ENCODE measurements at regions not wholly inside any gene's neighbourhood (a gene's known extent, or its start where the extent isn't known, plus 50 kb on each side); places are given as distances from the start of the nearest gene placed in this dataset.
"Not testable (repeated sequence)": the region's sequence is repeated elsewhere in the genome, so short reads cannot be mapped to it uniquely, and the experiment has no call there.

DNA sequence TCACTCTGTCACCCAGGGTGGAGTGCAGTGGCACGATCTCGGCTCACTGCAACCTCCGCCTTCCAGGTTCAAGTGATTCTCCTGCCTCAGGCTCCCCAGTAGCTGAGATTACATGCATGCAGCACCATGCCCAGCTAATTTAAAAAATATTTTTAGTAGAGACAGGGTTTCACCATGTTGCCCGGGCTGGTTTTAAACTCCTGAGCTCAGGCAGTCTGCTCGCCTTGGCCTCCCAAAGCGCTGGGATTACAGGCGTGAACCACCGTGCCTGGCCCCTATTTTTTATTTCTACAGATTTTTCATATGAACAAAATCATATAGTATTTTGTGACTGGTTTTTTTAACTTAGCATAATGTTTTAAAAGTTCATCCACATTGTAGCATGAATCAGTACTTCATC is 310.6 kb downstream of the RPS24 start:
- ATAC-seq (replicated peaks); H3K4me1 Mint-ChIP-seq; H3K36me3 Mint-ChIP-seq (ENCODE audit: low read depth); H3K4me3 Mint-ChIP-seq; H3K27me3 Mint-ChIP-seq; H3K9me3 Mint-ChIP-seq; H3K27ac Mint-ChIP-seq: not testable (repeated sequence)

DNA sequence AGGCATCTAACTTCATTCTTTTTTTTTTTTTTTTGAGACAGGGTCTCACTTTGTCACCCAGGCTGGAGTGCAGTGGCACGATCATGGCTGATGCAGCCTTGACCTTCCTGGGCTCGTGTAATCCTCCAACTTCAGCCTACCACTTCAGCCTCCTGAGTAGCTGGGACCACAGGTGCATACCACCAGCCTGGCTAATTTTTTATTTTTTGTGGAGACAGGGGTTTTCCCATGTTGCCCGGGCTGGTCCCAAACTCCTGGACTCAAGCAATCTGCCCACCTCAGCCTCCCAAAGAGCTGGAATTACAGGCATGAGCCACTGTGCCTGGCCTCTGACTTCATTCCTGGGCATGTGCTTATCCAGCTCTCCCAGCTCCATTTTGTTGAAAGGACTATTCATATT is 311.9 kb downstream of the RPS24 start:
- H3K36me3 Mint-ChIP-seq (ENCODE audit: low read depth); H3K27me3 Mint-ChIP-seq; H3K9me3 Mint-ChIP-seq; ATAC-seq (replicated peaks); H3K4me3 Mint-ChIP-seq; H3K27ac Mint-ChIP-seq; H3K4me1 Mint-ChIP-seq: not testable (repeated sequence)

DNA sequence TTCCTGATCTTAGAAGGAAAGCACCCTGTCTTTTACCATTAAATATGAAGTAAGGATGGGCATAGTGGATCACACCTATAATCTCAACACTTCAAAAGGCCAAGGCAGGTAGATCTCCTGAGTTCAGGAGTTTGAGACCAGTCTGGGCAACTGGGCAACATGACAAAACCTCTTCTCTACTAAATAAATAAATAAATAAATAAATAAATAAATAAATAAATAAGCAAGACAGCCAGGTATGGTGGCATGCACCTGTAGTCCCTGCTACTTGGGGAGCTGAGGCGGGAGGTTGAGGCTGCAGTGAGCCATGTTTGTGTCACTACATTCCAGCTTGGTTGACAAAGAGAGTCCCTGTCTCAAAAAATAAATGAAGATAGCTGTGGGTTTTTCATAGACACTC is 313.1 kb downstream of the RPS24 start:
- no peaks in the 10 kb centered on the region for H3K36me3 Mint-ChIP-seq (ENCODE audit: low read depth)
- peaks cover 9% of the 10 kb centered on the region for H3K27me3 Mint-ChIP-seq
- no peak overlapping the region for H3K4me3 Mint-ChIP-seq
- H3K4me1 Mint-ChIP-seq = no peaks in the 10 kb centered on the region
- H3K27ac Mint-ChIP-seq = no peak overlapping the region
- ATAC-seq (replicated peaks) = no peak
- no peaks in the 10 kb centered on the region for H3K9me3 Mint-ChIP-seq

DNA sequence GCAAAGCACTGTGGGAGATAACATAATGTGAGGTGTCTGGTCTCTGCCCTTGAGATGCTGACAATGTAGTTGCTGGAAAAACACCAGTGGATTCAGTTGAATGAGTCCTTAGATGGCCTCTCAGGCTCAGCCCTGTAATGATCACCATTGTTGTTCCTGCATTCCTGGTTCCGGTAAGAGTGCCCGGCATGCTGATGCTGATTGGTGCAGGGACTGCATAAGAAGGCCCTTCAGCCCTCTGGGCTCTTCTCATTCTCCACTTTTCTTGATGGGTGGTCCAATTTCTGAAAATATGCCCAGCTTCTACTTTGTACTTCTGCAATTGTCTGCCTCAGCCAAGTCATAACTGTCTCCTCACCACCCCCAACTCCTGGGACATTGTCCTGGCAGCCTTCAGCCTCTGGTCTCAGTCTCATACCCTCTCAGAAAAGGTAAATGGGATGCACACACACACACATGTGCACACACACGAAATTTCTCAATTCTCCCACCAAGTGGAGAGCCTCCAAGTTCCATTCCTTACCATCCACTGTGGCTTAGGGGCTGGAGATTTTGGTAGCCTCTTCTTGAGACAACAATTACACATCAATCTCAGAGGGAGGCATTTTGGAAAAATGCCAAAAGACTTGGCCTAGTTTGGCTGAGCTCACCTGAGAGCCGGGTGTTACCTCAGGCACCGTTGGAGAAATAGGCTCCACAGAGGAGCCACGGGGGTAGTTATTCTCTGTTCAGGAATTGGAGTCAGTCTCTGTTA is 314.9 kb downstream of the RPS24 start:
- H3K36me3 Mint-ChIP-seq (ENCODE audit: low read depth) = no peaks in the 10 kb centered on the region
- H3K27me3 Mint-ChIP-seq = peaks cover 9% of the 10 kb centered on the region
- no peak overlapping the region for H3K27ac Mint-ChIP-seq
- no peak for ATAC-seq (replicated peaks)
- H3K9me3 Mint-ChIP-seq = no peaks in the 10 kb centered on the region
- H3K4me3 Mint-ChIP-seq = no peak overlapping the region
- H3K4me1 Mint-ChIP-seq = no peaks in the 10 kb centered on the region

DNA sequence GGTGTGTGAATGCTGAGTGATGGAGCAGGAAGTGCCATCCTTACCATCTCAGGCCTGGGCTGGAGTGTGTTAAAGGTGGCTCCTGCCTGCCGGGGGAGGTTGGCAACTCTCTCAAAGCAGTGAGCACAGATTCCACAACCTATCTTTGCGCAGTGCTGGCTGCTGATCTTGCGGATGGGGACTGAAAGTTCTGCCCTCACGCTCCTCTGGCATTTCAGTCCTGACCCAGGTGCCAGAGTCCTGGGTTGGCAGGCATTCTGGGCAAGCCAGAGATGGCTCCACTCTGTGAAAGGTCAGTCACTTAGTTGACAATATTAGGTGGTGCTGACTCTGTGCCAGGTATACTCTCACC is 315.5 kb downstream of the RPS24 start:
- Mint-ChIP-seq H3K4me1 (no peaks in the 10 kb centered on the region), H3K36me3 (ENCODE audit: low read depth) (no peaks in the 10 kb centered on the region), H3K27ac (no peak overlapping the region), H3K4me3 (no peak overlapping the region), H3K27me3 (peaks cover 9% of the 10 kb centered on the region), H3K9me3 (no peaks in the 10 kb centered on the region)
- no peak for ATAC-seq (replicated peaks)

DNA sequence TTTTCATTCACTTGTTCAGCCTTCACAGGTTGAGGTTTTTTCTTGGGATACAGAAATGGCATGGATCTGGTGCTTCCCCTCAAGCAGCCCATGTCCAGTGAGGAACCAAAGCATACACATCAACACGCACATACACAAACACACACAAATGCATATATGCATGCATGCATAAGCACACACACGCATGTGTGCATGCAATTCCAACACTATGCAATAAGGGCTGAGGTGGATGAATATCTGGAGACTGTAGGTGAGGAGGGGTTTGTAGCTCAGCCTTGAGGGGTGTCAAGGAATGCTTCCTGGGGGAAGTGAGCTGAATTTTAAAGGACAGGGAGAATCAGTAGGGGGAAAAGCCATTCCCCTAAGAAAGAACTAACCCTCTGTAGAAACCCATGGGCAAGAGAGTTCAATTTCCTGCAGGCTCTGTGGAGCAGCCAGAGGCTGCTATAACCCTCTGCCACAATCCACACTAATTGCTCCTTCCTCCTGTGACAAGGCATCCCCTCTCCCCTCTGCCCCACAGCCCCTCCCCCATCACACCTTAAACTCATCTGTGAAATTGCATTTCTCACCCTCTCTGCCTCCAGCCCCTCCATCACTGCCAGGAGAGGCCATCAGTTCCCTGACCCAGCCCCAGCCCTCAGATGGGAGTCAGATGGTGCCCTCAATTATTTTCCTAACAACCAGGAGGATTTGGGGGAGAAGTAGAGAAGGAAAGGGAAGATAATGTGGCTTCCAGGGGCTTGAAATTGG is 316.4 kb downstream of the RPS24 start:
- no peaks in the 10 kb centered on the region for H3K9me3 Mint-ChIP-seq
- ATAC-seq (replicated peaks) = no peak
- no peak overlapping the region for H3K4me3 Mint-ChIP-seq
- H3K36me3 Mint-ChIP-seq (ENCODE audit: low read depth) = no peaks in the 10 kb centered on the region
- H3K27me3 Mint-ChIP-seq = peaks cover 9% of the 10 kb centered on the region
- no peaks in the 10 kb centered on the region for H3K4me1 Mint-ChIP-seq
- no peak overlapping the region for H3K27ac Mint-ChIP-seq

DNA sequence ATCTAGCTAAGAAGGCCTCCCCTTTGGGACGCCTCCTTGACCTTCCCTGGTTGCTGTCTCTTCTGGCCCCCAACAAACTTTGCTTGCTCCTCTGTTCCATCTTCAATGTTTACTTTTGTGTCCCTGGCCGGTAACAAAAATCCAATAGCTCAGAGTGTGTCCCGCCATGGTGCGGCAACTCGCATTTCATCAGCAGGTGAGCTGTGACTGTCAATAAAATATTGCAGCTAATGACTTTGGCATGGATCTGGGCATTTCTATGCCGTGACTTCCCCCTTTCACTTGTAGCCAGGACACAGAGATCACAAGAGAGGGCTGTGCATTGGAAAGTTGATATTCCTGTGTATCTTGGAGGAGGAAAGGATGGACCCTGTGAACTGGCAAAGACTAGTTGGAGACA is 317.6 kb downstream of the RPS24 start:
- Mint-ChIP-seq H3K4me3 (no peak overlapping the region), H3K9me3 (no peaks in the 10 kb centered on the region), H3K27ac (no peak overlapping the region), H3K4me1 (no peaks in the 10 kb centered on the region), H3K36me3 (ENCODE audit: low read depth) (no peaks in the 10 kb centered on the region), H3K27me3 (peaks cover 6% of the 10 kb centered on the region)
- no peak for ATAC-seq (replicated peaks)

DNA sequence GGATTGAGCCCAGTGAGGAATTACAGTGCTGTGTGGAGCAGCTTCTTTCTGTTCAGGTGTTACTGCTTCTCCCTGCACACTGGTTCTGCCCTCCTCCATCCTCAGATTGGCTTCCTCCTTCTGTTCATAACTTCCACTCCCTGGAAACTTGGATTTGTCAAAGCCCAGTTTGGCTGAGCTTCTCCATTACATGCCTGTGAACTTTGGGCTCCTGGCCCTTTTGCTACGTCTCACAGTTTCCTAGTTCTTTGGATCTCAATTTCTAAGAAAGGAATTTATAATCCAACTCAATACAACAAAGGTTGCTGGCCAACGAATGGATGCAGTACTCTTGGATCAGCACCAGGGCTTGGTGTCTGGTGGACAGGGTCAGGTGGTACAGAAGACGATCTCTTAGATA is 318.1 kb downstream of the RPS24 start:
- H3K4me1 Mint-ChIP-seq = no peaks in the 10 kb centered on the region
- no peak overlapping the region for H3K4me3 Mint-ChIP-seq
- no peaks in the 10 kb centered on the region for H3K9me3 Mint-ChIP-seq
- no peak overlapping the region for H3K27ac Mint-ChIP-seq
- H3K36me3 Mint-ChIP-seq (ENCODE audit: low read depth) = no peaks in the 10 kb centered on the region
- H3K27me3 Mint-ChIP-seq = peaks cover 3% of the 10 kb centered on the region
- ATAC-seq (replicated peaks) = no peak

DNA sequence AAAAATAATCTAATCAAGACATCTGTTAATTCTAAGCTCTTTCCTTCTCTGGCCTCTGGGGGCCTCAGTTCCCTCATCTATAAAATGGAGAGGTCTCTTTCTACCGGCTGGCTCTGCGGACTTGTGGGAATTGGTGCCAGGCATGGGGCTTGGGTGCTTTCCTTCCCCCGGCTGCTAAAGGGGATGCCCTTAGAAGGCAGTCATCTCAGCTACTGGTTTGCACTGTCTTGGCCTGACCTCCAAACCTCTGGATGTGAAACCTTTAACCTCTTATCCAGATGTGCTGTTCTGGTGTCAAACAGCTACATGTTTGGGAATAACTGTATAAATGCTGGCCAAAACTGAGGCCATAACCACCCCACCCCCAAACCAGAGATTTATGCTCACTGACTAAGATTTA is 320.0 kb downstream of the RPS24 start:
- H3K4me3 Mint-ChIP-seq = no peak overlapping the region
- H3K36me3 Mint-ChIP-seq (ENCODE audit: low read depth) = no peaks in the 10 kb centered on the region
- no peak for ATAC-seq (replicated peaks)
- no peak overlapping the region for H3K27ac Mint-ChIP-seq
- H3K9me3 Mint-ChIP-seq = no peaks in the 10 kb centered on the region
- peaks cover 3% of the 10 kb centered on the region for H3K27me3 Mint-ChIP-seq
- H3K4me1 Mint-ChIP-seq = no peaks in the 10 kb centered on the region

DNA sequence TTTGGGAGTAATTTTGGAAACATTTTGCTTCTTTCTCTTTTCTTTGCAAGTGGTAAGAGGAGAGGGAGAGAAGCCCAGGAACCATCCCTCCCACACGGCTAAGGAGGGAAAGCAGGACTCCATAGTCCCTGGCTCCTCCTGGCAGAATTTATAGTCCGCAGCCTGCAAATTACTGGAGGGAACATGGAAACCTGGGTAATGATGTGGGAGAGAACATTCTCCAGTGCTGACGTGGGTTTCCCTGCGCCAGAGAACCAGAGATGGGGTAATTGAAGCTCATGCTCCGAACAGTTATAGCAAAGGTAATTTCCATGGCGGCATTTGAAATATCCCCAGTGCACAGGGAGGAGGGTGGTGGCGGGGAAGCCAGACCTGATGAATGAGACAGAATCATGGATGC is 320.4 kb downstream of the RPS24 start:
- Mint-ChIP-seq H3K27me3 (peaks cover 3% of the 10 kb centered on the region), H3K4me1 (no peaks in the 10 kb centered on the region), H3K27ac (no peak overlapping the region), H3K4me3 (no peak overlapping the region), H3K36me3 (ENCODE audit: low read depth) (no peaks in the 10 kb centered on the region), H3K9me3 (no peaks in the 10 kb centered on the region)
- ATAC-seq (replicated peaks) = no peak

DNA sequence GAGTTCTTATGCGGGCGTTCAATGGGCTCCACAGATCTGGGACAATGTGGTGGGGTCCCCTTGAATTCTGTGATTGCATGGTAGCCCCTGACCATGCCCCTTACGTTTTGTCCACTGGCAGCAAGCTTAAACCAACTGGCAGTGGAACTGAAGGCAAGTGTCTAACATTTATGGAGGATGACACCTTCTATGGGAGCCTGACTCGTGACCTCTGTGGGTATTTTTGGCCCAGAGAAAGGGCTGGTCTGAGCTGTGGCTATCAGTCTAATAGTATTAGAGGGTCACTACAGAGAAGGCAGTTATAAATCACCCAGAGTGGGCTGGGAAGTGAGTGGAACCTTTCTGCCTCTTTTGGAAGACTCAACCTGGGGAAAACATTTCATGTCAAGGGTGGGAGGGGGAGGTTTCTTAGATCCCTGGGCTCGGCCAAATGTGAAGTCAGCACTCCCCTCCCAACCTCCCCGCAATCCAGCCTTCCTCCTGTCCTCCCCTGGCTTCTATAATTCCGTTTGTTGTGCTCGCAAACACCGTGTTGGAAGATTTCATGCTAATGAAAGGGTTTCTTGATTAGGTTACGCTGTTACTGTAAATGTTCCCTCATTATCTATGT is 322.7 kb downstream of the RPS24 start:
- H3K4me3 Mint-ChIP-seq = no peak overlapping the region
- H3K27me3 Mint-ChIP-seq = peaks cover 3% of the 10 kb centered on the region
- no peaks in the 10 kb centered on the region for H3K9me3 Mint-ChIP-seq
- H3K36me3 Mint-ChIP-seq (ENCODE audit: low read depth) = no peaks in the 10 kb centered on the region
- H3K27ac Mint-ChIP-seq = no peak overlapping the region
- no peaks in the 10 kb centered on the region for H3K4me1 Mint-ChIP-seq
- ATAC-seq (replicated peaks) = no peak

DNA sequence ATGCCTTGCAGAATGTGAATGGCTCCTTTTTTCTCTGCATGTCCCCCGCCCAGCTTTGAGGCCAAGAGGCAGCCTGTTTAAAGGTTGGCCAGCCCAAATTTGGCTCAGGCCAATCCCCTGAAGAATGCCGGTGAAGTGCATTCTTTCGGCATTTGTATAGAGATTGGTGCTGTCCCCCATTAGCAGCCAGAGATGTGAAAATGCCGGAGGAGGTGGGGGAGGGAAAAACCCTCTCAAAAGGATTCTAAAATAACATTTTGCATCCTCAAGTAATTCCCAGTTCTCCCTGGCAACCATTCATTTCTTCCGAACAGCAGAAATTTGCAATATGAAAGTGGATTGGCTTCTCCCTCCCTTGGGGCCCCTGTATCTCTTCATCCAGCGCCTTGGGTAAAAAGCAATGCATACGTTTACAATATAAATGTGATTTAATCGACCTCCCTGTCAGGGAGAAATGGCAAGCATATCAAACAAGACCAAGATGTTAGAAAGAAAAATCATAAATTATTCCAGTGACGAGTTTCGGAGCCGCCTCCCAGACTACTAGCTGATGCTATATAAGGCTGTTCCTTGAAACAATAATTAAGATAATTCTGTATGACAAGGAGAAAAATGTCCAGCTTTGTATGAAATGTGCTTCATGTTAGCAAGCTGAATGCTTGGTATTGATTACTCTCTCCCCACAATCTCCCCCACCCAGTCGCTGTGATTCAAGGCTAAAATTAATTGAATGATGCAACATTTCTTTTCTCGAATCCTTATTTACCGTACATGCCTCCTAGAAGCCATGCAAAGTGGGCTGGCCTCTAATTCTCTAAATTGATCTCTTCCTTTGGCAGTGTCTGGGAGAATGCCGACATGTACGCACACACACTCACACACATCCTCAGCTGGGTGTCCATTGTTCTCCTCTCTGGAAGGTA is 323.7 kb downstream of the RPS24 start:
- Mint-ChIP-seq H3K36me3 (ENCODE audit: low read depth) (no peaks in the 10 kb centered on the region), H3K27ac (no peak overlapping the region)

DNA sequence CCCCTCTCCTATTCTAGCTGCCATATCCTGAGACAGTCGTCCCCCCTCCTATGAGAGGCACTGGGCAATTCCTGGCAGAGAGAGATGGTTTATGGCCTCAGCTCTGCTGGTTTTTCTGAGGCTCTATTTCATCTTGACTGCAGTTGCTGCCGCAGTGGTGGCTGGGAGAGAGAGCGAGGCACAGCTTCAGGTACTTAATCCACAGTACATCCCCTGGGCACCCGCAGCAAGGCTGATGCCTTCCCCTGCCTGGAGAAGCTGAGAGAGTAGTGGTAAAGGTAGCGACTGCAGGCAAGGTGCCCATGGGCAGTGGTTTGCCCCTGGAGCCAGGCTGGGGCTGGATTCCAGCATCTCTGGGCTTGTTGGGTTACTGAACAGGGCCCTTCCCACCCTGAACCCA is 324.7 kb downstream of the RPS24 start:
- peaks cover 3% of the 10 kb centered on the region for H3K27me3 Mint-ChIP-seq
- peaks cover 6% of the 10 kb centered on the region for H3K4me1 Mint-ChIP-seq
- no peaks in the 10 kb centered on the region for H3K36me3 Mint-ChIP-seq (ENCODE audit: low read depth)
- H3K9me3 Mint-ChIP-seq = no peaks in the 10 kb centered on the region
- H3K27ac Mint-ChIP-seq = no peak overlapping the region
- no peak for ATAC-seq (replicated peaks)
- no peak overlapping the region for H3K4me3 Mint-ChIP-seq

More for the DNA sequence above, 323.7 kb downstream of the RPS24 start:
- Mint-ChIP-seq H3K27me3 (peaks cover 3% of the 10 kb centered on the region), H3K4me3 (no peak overlapping the region), H3K4me1 (peaks cover 4% of the 10 kb centered on the region), H3K9me3 (no peaks in the 10 kb centered on the region)
- no peak for ATAC-seq (replicated peaks)

DNA sequence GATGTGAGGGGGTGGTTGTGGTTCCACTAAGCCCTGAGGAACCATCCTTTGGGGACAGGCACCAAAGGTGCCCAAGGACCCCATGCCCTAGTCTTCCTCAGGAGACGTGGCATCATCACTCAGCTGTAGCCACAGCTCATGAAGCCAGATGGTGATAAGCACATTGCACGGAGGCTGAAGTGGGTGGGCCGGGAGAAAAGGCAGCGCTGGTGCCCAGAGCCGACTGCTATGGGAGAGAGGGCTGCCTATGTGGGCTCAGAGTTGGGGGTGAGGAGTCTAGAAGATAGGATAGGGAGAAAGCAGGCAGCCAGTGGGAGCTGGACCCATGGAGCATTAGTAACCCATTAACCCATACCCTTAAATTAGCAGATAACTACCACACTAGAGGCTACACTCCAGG is 325.3 kb downstream of the RPS24 start:
- Mint-ChIP-seq H3K4me1 (peaks cover 6% of the 10 kb centered on the region), H3K36me3 (ENCODE audit: low read depth) (no peaks in the 10 kb centered on the region), H3K27ac (no peak overlapping the region), H3K9me3 (no peaks in the 10 kb centered on the region), H3K4me3 (no peak overlapping the region), H3K27me3 (peaks cover 3% of the 10 kb centered on the region)
- no peak for ATAC-seq (replicated peaks)

Data from activated T-helper 17 cell treated with anti-CD3 and anti-CD28 coated beads, Interleukin-2, amount 50 U/mL, for 72 hours (primary cell).